ENCODE measurements at regions not wholly inside any gene's neighbourhood (a gene's known extent, or its start where the extent isn't known, plus 50 kb on each side); places are given as distances from the start of the nearest gene placed in this dataset.

GRCh38 chr12:107374161-107374840, 281.0 kb upstream of the CRY1 start:
- no peak for TF ChIP-seq CSRNP3 (CRISPR knock-in tag; IDR thresholded peaks at IDR 0.05)
- no peak for TF ChIP-seq ZFP30 (CRISPR knock-in tag; IDR thresholded peaks at IDR 0.05)
- no peak for TF ChIP-seq ZC3H10 (CRISPR knock-in tag; IDR thresholded peaks at IDR 0.05)
- no peak for TF ChIP-seq ESRRG (CRISPR knock-in tag; IDR thresholded peaks at IDR 0.05)
- TF ChIP-seq ZNF70 (CRISPR knock-in tag; IDR thresholded peaks at IDR 0.05), result no peak
- TF ChIP-seq, protein P1, sequence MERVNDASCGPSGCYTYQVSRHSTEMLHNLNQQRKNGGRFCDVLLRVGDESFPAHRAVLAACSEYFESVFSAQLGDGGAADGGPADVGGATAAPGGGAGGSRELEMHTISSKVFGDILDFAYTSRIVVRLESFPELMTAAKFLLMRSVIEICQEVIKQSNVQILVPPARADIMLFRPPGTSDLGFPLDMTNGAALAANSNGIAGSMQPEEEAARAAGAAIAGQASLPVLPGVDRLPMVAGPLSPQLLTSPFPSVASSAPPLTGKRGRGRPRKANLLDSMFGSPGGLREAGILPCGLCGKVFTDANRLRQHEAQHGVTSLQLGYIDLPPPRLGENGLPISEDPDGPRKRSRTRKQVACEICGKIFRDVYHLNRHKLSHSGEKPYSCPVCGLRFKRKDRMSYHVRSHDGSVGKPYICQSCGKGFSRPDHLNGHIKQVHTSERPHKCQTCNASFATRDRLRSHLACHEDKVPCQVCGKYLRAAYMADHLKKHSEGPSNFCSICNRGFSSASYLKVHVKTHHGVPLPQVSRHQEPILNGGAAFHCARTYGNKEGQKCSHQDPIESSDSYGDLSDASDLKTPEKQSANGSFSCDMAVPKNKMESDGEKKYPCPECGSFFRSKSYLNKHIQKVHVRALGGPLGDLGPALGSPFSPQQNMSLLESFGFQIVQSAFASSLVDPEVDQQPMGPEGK (CRISPR knock-in tag; IDR thresholded peaks at IDR 0.05; ENCODE audit: borderline replicate concordance), result no peak
- TF ChIP-seq OSR1 (CRISPR knock-in tag; IDR thresholded peaks at IDR 0.05), result no peak
